PFSK-1 (cell line): ENCODE measurements at regions not wholly inside any gene's neighbourhood (a gene's known extent, or its start where the extent isn't known, plus 50 kb on each side); places are given as distances from the start of the nearest gene placed in this dataset.

Experiments used
- FOXP2 ChIP-seq: optimal IDR thresholded peaks from 2 replicates; pipeline ENCODE3; 2011; ENCODE audit warnings: borderline replicate concordance, control low read depth, inconsistent platforms; ENCODE audit not compliant: insufficient read depth; ENCODE audit errors: extremely low read length, extremely low read depth
- POLR2AphosphoS5 ChIP-seq: IDR thresholded peaks from 2 replicates; pipeline ENCODE4 v1.6.1; 2012; ENCODE audit warnings: low read depth, mild to moderate bottlenecking, control low read depth, low read length, moderate library complexity
- SIN3A ChIP-seq: IDR thresholded peaks from 2 replicates; pipeline ENCODE4 v1.6.1; 2012; ENCODE audit warnings: mild to moderate bottlenecking, low read length, moderate library complexity, borderline replicate concordance; ENCODE audit not compliant: insufficient read depth
- TAF1 ChIP-seq: IDR thresholded peaks from 2 replicates; pipeline ENCODE4 v1.6.1; 2012; ENCODE audit warnings: low read length, control low read depth, borderline replicate concordance; ENCODE audit not compliant: insufficient read depth
- TF ChIP-seq, protein P1 (sequence below), 2 experiments: IDR thresholded peaks; 2 replicates each; pipeline versions ENCODE4 v1.6.1 to v1.8.0; 2011 to 2012; ENCODE audit warnings: low read depth in 2 of 2, low read length in 2 of 2, control low read depth in 1 of 2, inconsistent platforms in 1 of 2, mild to moderate bottlenecking in 1 of 2, moderate library complexity in 1 of 2; ENCODE audit not compliant: insufficient read depth in 1 of 2

DNA sequence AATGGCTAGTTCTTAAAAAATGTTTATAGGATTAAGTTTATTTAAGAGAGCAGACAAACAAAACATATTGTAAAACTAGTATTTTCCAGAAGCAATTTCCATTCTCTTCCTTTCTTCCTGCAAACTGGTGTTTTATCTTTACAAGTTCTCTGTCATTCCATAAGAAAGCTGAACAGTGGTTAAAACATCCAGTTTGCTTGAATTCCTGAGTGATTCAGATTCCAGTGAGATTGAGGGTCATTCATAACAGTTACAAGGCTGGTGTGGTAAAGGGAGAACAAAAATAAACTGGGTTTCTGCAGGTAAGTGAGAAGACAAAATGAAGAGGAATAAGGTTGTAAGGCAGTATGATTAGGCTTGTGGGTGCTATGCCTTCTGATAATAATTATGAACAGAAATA lies 544.8 kb upstream of the DIPK2B start:
- TF ChIP-seq, protein P1, sequence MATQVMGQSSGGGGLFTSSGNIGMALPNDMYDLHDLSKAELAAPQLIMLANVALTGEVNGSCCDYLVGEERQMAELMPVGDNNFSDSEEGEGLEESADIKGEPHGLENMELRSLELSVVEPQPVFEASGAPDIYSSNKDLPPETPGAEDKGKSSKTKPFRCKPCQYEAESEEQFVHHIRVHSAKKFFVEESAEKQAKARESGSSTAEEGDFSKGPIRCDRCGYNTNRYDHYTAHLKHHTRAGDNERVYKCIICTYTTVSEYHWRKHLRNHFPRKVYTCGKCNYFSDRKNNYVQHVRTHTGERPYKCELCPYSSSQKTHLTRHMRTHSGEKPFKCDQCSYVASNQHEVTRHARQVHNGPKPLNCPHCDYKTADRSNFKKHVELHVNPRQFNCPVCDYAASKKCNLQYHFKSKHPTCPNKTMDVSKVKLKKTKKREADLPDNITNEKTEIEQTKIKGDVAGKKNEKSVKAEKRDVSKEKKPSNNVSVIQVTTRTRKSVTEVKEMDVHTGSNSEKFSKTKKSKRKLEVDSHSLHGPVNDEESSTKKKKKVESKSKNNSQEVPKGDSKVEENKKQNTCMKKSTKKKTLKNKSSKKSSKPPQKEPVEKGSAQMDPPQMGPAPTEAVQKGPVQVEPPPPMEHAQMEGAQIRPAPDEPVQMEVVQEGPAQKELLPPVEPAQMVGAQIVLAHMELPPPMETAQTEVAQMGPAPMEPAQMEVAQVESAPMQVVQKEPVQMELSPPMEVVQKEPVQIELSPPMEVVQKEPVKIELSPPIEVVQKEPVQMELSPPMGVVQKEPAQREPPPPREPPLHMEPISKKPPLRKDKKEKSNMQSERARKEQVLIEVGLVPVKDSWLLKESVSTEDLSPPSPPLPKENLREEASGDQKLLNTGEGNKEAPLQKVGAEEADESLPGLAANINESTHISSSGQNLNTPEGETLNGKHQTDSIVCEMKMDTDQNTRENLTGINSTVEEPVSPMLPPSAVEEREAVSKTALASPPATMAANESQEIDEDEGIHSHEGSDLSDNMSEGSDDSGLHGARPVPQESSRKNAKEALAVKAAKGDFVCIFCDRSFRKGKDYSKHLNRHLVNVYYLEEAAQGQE (IDR thresholded peaks at IDR 0.05; ENCODE audit: insufficient read depth in 1 of 2, low read depth in 2 of 2, low read length in 2 of 2), result no peak
- TF ChIP-seq POLR2AphosphoS5, result no peak
- no peak for TF ChIP-seq TAF1
- no peak for TF ChIP-seq SIN3A
- no peak for TF ChIP-seq FOXP2

DNA sequence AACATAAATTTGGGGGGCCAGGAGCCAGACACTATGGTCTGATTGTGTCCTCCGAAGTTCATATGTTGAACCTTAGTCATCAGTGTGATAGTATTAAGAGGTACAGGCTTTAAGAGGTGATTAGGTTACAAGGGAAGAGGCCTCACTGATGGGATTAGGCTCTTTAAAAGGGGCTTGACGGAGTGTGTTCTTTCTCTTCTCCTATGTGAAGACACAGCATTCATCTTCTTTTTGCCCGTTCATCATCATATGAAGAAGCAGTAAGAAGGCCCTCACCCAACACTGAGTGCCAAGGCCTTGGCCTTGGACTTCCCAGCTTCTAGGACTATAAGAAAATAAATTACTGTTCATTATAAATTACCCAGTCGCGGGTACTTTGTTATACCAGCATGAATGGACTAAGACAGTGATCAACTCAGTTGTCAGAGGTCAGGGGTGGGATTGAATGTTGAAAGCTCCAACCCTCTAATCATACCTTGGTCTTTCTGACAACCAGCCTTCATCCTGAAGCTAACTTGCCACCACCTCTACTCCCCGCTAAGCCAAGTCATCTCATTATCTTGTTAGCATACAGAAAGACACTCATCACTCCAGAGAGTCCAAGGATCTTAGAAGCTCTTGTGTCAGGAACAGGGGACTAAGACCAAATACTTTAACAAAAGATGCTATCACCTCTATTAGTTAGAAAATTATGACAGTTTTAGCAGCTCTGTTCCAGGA lies 543.4 kb upstream of the DIPK2B start:
- TF ChIP-seq SIN3A (no peak), FOXP2 (no peak), TAF1 (no peak), POLR2AphosphoS5 (no peak; the same call in 1 of the 2 replicates)

GRCh38 chrX:45743081-45743533 lies 542.4 kb upstream of the DIPK2B start:
- no peak for TF ChIP-seq SIN3A
- TF ChIP-seq POLR2AphosphoS5, result peak; percentile 75

- TF ChIP-seq POLR2AphosphoS5, result no peak
- TF ChIP-seq FOXP2, result no peak
- TF ChIP-seq SIN3A, result no peak
- TF ChIP-seq, protein P1 (IDR thresholded peaks at IDR 0.05; ENCODE audit: insufficient read depth in 1 of 2, low read depth in 2 of 2, low read length in 2 of 2), result no peak
- TF ChIP-seq TAF1, result no peak
Observed at GRCh38 chrX:45740291-45740690, 539.6 kb upstream of the DIPK2B start.

- TF ChIP-seq TAF1 (no peak), SIN3A (no peak), POLR2AphosphoS5 (no peak), FOXP2 (no peak)
- TF ChIP-seq, protein P1 (IDR thresholded peaks at IDR 0.05; ENCODE audit: insufficient read depth in 1 of 2, low read depth in 2 of 2, low read length in 2 of 2), result no peak
Observed at GRCh38 chrX:45735571-45735970, 534.9 kb upstream of the DIPK2B start.

- no peak for TF ChIP-seq POLR2AphosphoS5
- no peak for TF ChIP-seq TAF1
- TF ChIP-seq, protein P1 (IDR thresholded peaks at IDR 0.05; ENCODE audit: insufficient read depth in 1 of 2, low read depth in 2 of 2, low read length in 2 of 2), result no peak
- no peak for TF ChIP-seq FOXP2
- TF ChIP-seq SIN3A, result no peak
Observed at GRCh38 chrX:45731448-45731847, 530.8 kb upstream of the DIPK2B start.
